Pancreas (tissue), 10 donors: ENCODE measurements at regions not wholly inside any gene's neighbourhood (a gene's known extent, or its start where the extent isn't known, plus 50 kb on each side); places are given as distances from the start of the nearest gene placed in this dataset.

Source experiments
- ATAC-seq, 4 donors: fragments of 200-7000 bp; cut with Tn5 transposase; one replicate each; pipeline versions ENCODE4 v1.8.0 to v1.9.1; 2020; ENCODE audit warnings: mild to moderate bottlenecking in 4 of 4, moderate library complexity in 4 of 4
- DNase-seq, 6 donors: peaks; one replicate each; pipeline ENCODE4 v3.0.0-alpha.2; 2020
- FAIRE-seq: peaks from 2 replicates; lab custom pipeline; 2012; peaks lifted over from hg19 to GRCh38; lab: Jason Lieb, UNC
- H3K27ac ChIP-seq, 4 donors: fragments of 200-600 bp; sonication (generic); 1 replicate in 3 of 4; 2 replicates in 1 of 4; pipeline versions ENCODE4 v1.5.0 to v1.8.0; 2020
- H3K27me3 ChIP-seq, 4 donors: fragments of 200-600 bp; one replicate each; pipeline ENCODE4 v1.8.0; 2021
- H3K36me3 ChIP-seq, 3 donors: fragments of 200-600 bp; sonication (generic) in 1 of 3; one replicate each; pipeline versions ENCODE4 v1.5.0 to v1.8.0; 2020 to 2021
- H3K4me1 ChIP-seq, 3 donors: fragments of 200-600 bp; one replicate each; pipeline ENCODE4 v1.8.0; 2021
- H3K4me3 ChIP-seq, 4 donors: fragments of 200-600 bp; sonication (generic) in 2 of 4; one replicate each; pipeline versions ENCODE4 v1.5.0 to v1.8.0; 2020 to 2021
- H3K9me3 ChIP-seq, 4 donors: fragments of 200-600 bp; one replicate each; pipeline ENCODE4 v1.8.0; 2021
- CTCF ChIP-seq, 4 donors: fragments of 200-600 bp; sonication (generic) in 3 of 4; IDR thresholded peaks; one replicate each; pipeline versions ENCODE4 v1.5.0 to v1.8.0; 2021; ENCODE audit warnings: antibody characterized with exemption in 4 of 4
- WGBS, 2 donors: extraction: QIAGEN DNeasy Blood & Tissue Kit; methylation state at CpG; one replicate each; pipeline ENCODE4 v1.1.7; 2013; 5-methylcytosine and 5-hydroxymethylcytosine counted together
- intact Hi-C, 3 donors: fragments of 100-400 bp; cut with DNase I; formaldehyde crosslinking; loops; one replicate each; pipeline versions ENCODE4 v1.11.1 to v1.14.2; 2022
- donor health status: healthy with polysubstance abuse.
- donor health status: DM: no; HTN: no; CAD: no; lungs with moderate emphysema.
- donor health status: DM: no; HTN: no; CAD: no.
- donor health status: control.
- donor health status: control.
- donor health status: Bipolar disorder and iron deficiency.
- donor health status: DM: yes; HTN: yes; CAD: no.
- donor health status: DM: no; HTN: no; CAD: no.
- donor health status: DM: no; HTN: no; CAD: no.
- donor health status: DM: yes; HTN: yes; CAD: no.

GRCh38 chr4:32169841-32170240 is 1449.7 kb downstream of the PCDH7 start:
- ATAC-seq: no peak
- Histone ChIP-seq H3K27ac (no peak overlapping the region), H3K4me3 (no peak overlapping the region), H3K36me3 (no peaks in the 10 kb centered on the region), H3K27me3 (no peaks in the 10 kb centered on the region), H3K9me3 (no peaks in the 10 kb centered on the region), H3K4me1 (no peaks in the 10 kb centered on the region)
- 87 to 98% methylated on average over 3 of the region's 3 CpGs for whole genome bisulfite sequencing, 2 donors
- intact Hi-C loops: no loop called here
- no peak for DNase-seq
- FAIRE-seq: no peak
- TF ChIP-seq CTCF (IDR thresholded peaks at IDR 0.05): no peak

GRCh38 chr4:32172086-32172485 is 1451.9 kb downstream of the PCDH7 start:
- FAIRE-seq: no peak

GRCh38 chr4:32172761-32173160 is 1452.6 kb downstream of the PCDH7 start:
- intact Hi-C loops: no loop called here
- ATAC-seq: no peak

More at GRCh38 chr4:32172086-32172485, 1451.9 kb downstream of the PCDH7 start:
- H3K4me3 ChIP-seq: no peak overlapping the region
- no peaks in the 10 kb centered on the region for H3K4me1 ChIP-seq
- TF ChIP-seq CTCF (IDR thresholded peaks at IDR 0.05): no peak
- DNase-seq: no peak
- 82 to 94% methylated on average over 1 of the region's 1 CpG for WGBS, 2 donors
- intact Hi-C loops: no loop called here
- H3K27ac ChIP-seq: no peak overlapping the region
- no peaks in the 10 kb centered on the region for H3K9me3 ChIP-seq
- ATAC-seq: no peak
- no peaks in the 10 kb centered on the region for H3K27me3 ChIP-seq
- no peaks in the 10 kb centered on the region for H3K36me3 ChIP-seq

GRCh38 chr4:32180086-32180485 is 1459.9 kb downstream of the PCDH7 start:
- ATAC-seq: no peak
- no peak overlapping the region for H3K27ac ChIP-seq
- H3K36me3 ChIP-seq: no peaks in the 10 kb centered on the region
- FAIRE-seq: no peak
- intact Hi-C loops: no loop called here
- H3K9me3 ChIP-seq: no peaks in the 10 kb centered on the region
- H3K4me3 ChIP-seq: no peak overlapping the region
- no peaks in the 10 kb centered on the region for H3K4me1 ChIP-seq
- no peak for TF ChIP-seq CTCF (IDR thresholded peaks at IDR 0.05)
- DNase-seq: no peak
- no peaks in the 10 kb centered on the region for H3K27me3 ChIP-seq

More at GRCh38 chr4:32172761-32173160, 1452.6 kb downstream of the PCDH7 start:
- no peak for DNase-seq
- no peak for TF ChIP-seq CTCF (IDR thresholded peaks at IDR 0.05)
- H3K36me3 ChIP-seq: no peaks in the 10 kb centered on the region
- H3K9me3 ChIP-seq: no peaks in the 10 kb centered on the region
- H3K4me3 ChIP-seq: no peak overlapping the region
- 58 to 85% methylated on average over 1 of the region's 1 CpG for WGBS, 2 donors
- no peak overlapping the region for H3K27ac ChIP-seq
- FAIRE-seq: no peak
- H3K4me1 ChIP-seq: no peaks in the 10 kb centered on the region
- H3K27me3 ChIP-seq: no peaks in the 10 kb centered on the region

GRCh38 chr4:32184186-32184585 is 1464.0 kb downstream of the PCDH7 start:
- intact Hi-C loops: no loop called here
- no peaks in the 10 kb centered on the region for H3K9me3 ChIP-seq
- 41 to 52% methylated on average over 2 of the region's 2 CpGs for WGBS, 2 donors
- H3K4me1 ChIP-seq: no peaks in the 10 kb centered on the region
- FAIRE-seq (no peak), ATAC-seq (no peak), DNase-seq (no peak)
- H3K4me3 ChIP-seq: no peak overlapping the region
- H3K27ac ChIP-seq: no peak overlapping the region
- H3K27me3 ChIP-seq: no peaks in the 10 kb centered on the region
- no peak for TF ChIP-seq CTCF (IDR thresholded peaks at IDR 0.05)
- no peaks in the 10 kb centered on the region for H3K36me3 ChIP-seq
